Gastroesophageal sphincter (tissue), 4 donors: ENCODE measurements at regions not wholly inside any gene's neighbourhood (a gene's known extent, or its start where the extent isn't known, plus 50 kb on each side); places are given as distances from the start of the nearest gene placed in this dataset.

ENCODE experiments used
- ATAC-seq: fragments of 150-250 bp; one replicate; pipeline ENCODE4 v1.9.1; 2016; ENCODE audit warnings: mild to moderate bottlenecking, moderate library complexity
- H3K27ac ChIP-seq, 4 donors: fragments of 200-600 bp; sonication (generic) in 3 of 4; 1 replicate in 3 of 4; 2 replicates in 1 of 4; pipeline ENCODE4 v1.5.1; 2016 to 2019
- H3K27me3 ChIP-seq: fragments of 200-600 bp; sonication (generic); one replicate; pipeline ENCODE4 v1.5.1; 2019
- H3K36me3 ChIP-seq, 2 donors: fragments of 200-600 bp; sonication (generic); one replicate each; pipeline ENCODE4 v1.5.1; 2019; ENCODE audit warnings: control low read depth in 1 of 2
- H3K4me1 ChIP-seq, 3 donors: fragments of 200-600 bp; sonication (generic); 1 replicate in 2 of 3; 2 replicates in 1 of 3; pipeline ENCODE4 v1.5.1; 2016 to 2019; ENCODE audit warnings: control low read depth in 2 of 3
- H3K4me3 ChIP-seq, 2 donors: fragments of 200-600 bp; sonication (generic); one replicate each; pipeline ENCODE4 v1.5.1; 2019; ENCODE audit warnings: mild to moderate bottlenecking in 1 of 2, moderate library complexity in 1 of 2
- H3K9me3 ChIP-seq, 3 donors: fragments of 200-600 bp; sonication (generic); one replicate each; pipeline ENCODE4 v1.5.1; 2017 to 2019; ENCODE audit warnings: control low read depth in 2 of 3
- EP300 ChIP-seq: sonication (generic); formaldehyde crosslinking; IDR thresholded peaks from one replicate; pipeline ENCODE4 v1.6.1; 2017; ENCODE audit warnings: antibody characterized with exemption, mild to moderate bottlenecking
- POLR2A ChIP-seq, 2 donors: fragments of 450-650 bp; IDR thresholded peaks; one replicate each; pipeline ENCODE4 v1.6.1; 2017; ENCODE audit warnings: antibody characterized with exemption in 2 of 2, mild to moderate bottlenecking in 2 of 2, moderate library complexity in 1 of 2
- POLR2AphosphoS5 ChIP-seq: sonication (generic); formaldehyde crosslinking; IDR thresholded peaks from one replicate; pipeline ENCODE4 v1.6.1; 2017; ENCODE audit warnings: antibody characterized with exemption
- WGBS, 2 donors: methylation state at CpG; one replicate each; pipeline ENCODE4 v1.1.5; 2018; ENCODE audit warnings: low coverage in 1 of 2; 5-methylcytosine and 5-hydroxymethylcytosine counted together
- TF ChIP-seq, protein P1 (sequence below), 4 experiments: fragments of 200-600 bp in 2 of 4; fragments of 450-650 bp in 2 of 4; sonication (generic) in 1 of 4; IDR thresholded peaks; one replicate each; pipeline ENCODE4 v1.5.1; 2017 to 2019; ENCODE audit warnings: antibody characterized with exemption in 4 of 4, mild to moderate bottlenecking in 2 of 4, moderate library complexity in 2 of 4

DNA sequence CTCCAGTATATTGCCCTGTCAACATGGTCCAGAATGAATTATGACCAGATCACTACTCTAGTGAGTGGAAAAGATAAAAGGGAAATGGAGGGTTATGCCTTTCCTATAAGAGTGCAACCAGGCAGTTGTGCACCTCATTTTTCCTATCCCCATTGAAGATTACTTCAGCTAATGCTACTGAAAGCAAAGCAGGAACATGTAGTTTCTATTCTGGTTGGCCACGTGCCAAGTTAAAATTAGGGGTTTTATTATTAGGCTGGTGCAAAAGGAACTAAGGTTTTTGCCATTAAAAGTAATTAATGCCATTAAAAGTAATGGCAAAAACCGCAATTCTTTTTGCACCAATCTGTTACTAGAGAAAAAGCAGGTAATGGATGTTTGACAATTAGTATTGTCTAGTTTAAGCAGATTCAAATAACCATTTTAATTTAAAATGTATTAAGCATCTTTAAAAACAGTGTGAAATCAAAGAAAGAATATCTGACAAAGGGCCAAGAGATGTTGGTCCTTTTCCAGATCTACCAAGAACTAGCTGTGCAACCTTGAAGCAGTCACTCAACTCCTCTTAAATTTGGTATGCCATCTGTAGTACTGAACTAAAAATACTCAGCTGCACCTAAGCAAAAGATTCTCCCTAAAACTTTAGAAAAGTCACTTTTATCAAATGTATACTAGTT is 567.5 kb upstream of the CCDC54 start:
- Histone ChIP-seq H3K4me3 (no peak overlapping the region), H3K27me3 (no peaks in the 10 kb centered on the region), H3K9me3 (no peaks in the 10 kb centered on the region), H3K36me3 (no peaks in the 10 kb centered on the region), H3K27ac (no peak overlapping the region), H3K4me1 (peaks cover 0 to 18% (median 0%) of the 10 kb centered on the region in 3 donors)
- TF ChIP-seq POLR2AphosphoS5 (no peak), POLR2A (IDR thresholded peaks at IDR 0.05) (no peak)
- WGBS, 2 donors, result 26 to 82% methylated on average over 1 to 2 of the region's 2 CpGs
- ATAC-seq, result no peak

GRCh38 chr3:106810300-106810875 is 566.9 kb upstream of the CCDC54 start:
- WGBS, 2 donors, result 56 to 59% methylated on average over 2 to 4 of the region's 4 CpGs
- ATAC-seq, result no peak

DNA sequence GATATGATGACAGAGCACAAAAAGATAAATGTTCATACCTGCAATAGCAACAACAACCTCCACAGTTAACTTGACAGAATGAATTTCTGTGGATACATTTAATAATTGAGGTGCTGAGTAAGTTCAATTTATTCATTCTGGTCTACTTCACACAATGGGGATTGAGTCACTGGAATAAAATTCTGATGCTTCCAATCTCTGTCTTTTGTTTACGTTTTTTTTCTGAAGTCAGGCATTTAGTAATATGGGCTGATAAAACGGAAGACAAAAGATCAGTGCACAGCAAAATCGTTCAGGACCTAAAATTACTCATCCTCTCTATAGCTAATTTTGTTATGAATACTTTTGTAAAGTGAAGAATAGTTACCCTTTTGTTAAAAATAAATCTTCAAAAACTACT is 565.9 kb upstream of the CCDC54 start:
- WGBS, 2 donors, result 12 to 47% methylated on average over 3 of the region's 3 CpGs
- no peaks in the 10 kb centered on the region for H3K9me3 ChIP-seq
- no peak overlapping the region for H3K27ac ChIP-seq
- H3K36me3 ChIP-seq, result no peaks in the 10 kb centered on the region
- peaks cover 0 to 18% (median 0%) of the 10 kb centered on the region in 3 donors for H3K4me1 ChIP-seq
- TF ChIP-seq EP300 (no peak), POLR2AphosphoS5 (no peak), POLR2A (IDR thresholded peaks at IDR 0.05) (no peak)
- TF ChIP-seq, protein P1, sequence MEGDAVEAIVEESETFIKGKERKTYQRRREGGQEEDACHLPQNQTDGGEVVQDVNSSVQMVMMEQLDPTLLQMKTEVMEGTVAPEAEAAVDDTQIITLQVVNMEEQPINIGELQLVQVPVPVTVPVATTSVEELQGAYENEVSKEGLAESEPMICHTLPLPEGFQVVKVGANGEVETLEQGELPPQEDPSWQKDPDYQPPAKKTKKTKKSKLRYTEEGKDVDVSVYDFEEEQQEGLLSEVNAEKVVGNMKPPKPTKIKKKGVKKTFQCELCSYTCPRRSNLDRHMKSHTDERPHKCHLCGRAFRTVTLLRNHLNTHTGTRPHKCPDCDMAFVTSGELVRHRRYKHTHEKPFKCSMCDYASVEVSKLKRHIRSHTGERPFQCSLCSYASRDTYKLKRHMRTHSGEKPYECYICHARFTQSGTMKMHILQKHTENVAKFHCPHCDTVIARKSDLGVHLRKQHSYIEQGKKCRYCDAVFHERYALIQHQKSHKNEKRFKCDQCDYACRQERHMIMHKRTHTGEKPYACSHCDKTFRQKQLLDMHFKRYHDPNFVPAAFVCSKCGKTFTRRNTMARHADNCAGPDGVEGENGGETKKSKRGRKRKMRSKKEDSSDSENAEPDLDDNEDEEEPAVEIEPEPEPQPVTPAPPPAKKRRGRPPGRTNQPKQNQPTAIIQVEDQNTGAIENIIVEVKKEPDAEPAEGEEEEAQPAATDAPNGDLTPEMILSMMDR (IDR thresholded peaks at IDR 0.05), result no peak
- no peak overlapping the region for H3K4me3 ChIP-seq
- no peak for ATAC-seq
- no peaks in the 10 kb centered on the region for H3K27me3 ChIP-seq

More at GRCh38 chr3:106810300-106810875, 566.9 kb upstream of the CCDC54 start:
- Histone ChIP-seq H3K36me3 (no peaks in the 10 kb centered on the region), H3K9me3 (no peaks in the 10 kb centered on the region), H3K4me3 (no peak overlapping the region), H3K4me1 (peaks cover 0 to 18% (median 0%) of the 10 kb centered on the region in 3 donors), H3K27ac (no peak overlapping the region), H3K27me3 (no peaks in the 10 kb centered on the region)
- TF ChIP-seq, protein P1 (IDR thresholded peaks at IDR 0.05), result no peak
- no peak for TF ChIP-seq EP300
- no peak for TF ChIP-seq POLR2A (IDR thresholded peaks at IDR 0.05)
- no peak for TF ChIP-seq POLR2AphosphoS5

GRCh38 chr3:106813742-106814141 is 563.5 kb upstream of the CCDC54 start:
- H3K27me3 ChIP-seq, result no peaks in the 10 kb centered on the region
- no peak overlapping the region for H3K27ac ChIP-seq
- H3K4me1 ChIP-seq, result peaks cover 0 to 18% (median 0%) of the 10 kb centered on the region in 3 donors
- no peaks in the 10 kb centered on the region for H3K36me3 ChIP-seq
- 16 to 50% methylated on average over 3 of the region's 3 CpGs for WGBS, 2 donors
- no peak for ATAC-seq
- TF ChIP-seq, protein P1 (IDR thresholded peaks at IDR 0.05), result no peak
- TF ChIP-seq POLR2AphosphoS5 (no peak), POLR2A (IDR thresholded peaks at IDR 0.05) (no peak), EP300 (no peak)
- no peak overlapping the region for H3K4me3 ChIP-seq
- H3K9me3 ChIP-seq, result no peaks in the 10 kb centered on the region

DNA sequence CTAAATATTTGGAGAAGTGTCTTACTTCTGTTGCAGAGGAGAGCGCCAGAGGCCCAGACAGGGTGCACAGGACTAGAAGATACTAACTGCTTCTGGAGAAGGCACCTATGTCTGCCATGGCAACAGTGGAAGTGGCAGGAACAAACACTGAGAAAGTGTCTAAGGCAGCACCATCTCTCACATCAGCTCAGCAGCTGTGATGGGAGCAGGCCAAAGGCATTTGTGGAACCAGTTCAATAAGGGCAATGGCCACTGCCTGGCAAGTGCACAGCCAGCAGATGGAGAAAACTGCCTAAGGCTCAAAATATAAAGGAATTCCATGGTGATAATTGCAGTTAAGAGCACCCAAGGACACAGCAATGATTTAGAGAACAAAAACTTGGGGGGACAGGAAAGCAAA is 563.0 kb upstream of the CCDC54 start:
- peaks cover 0 to 18% (median 0%) of the 10 kb centered on the region in 3 donors for H3K4me1 ChIP-seq
- no peak for TF ChIP-seq EP300
- TF ChIP-seq, protein P1 (IDR thresholded peaks at IDR 0.05), result no peak
- TF ChIP-seq POLR2AphosphoS5, result no peak
- no peak for TF ChIP-seq POLR2A (IDR thresholded peaks at IDR 0.05)
- no peaks in the 10 kb centered on the region for H3K36me3 ChIP-seq
- H3K27ac ChIP-seq, result no peak overlapping the region
- WGBS, 2 donors, result 43% methylated on average over 1 of the region's 1 CpG; no CpG with 5 or more reads in 1 of the 2 donors
- H3K4me3 ChIP-seq, result no peak overlapping the region
- H3K27me3 ChIP-seq, result no peaks in the 10 kb centered on the region
- ATAC-seq, result no peak
- no peaks in the 10 kb centered on the region for H3K9me3 ChIP-seq
